ENCODE measurements at regions not wholly inside any gene's neighbourhood (a gene's known extent, or its start where the extent isn't known, plus 50 kb on each side); places are given as distances from the start of the nearest gene placed in this dataset.

GRCh38 chr5:124960266-124960665 is 213.8 kb upstream of the ZNF608 start:
- in situ Hi-C loops (cut with HindIII; ENCODE audit: low pct_unique_long_range_greater_than_20kb, low sequenced_read_pairs) (no loop called here), intact Hi-C loops (cut with micrococcal nuclease; ENCODE audit: unreplicated experiment) (no loop called here)
- Histone ChIP-seq H3K36me3 (ENCODE audit: control insufficient read depth, insufficient read depth, low read length) (no peaks in the 10 kb centered on the region), H3K4me1 (ENCODE audit: control insufficient read depth, insufficient read depth, low read length) (no peaks in the 10 kb centered on the region), H3K27me3 (ENCODE audit: control insufficient read depth, insufficient read depth, low read length) (no peaks in the 10 kb centered on the region), H3K4me3 (ENCODE audit: low read depth in 2 of 2, low read length in 2 of 2) (no peak overlapping the region), H3K27ac (ENCODE audit: low read length) (no peak overlapping the region), H3K9me3 (ENCODE audit: control insufficient read depth, insufficient read depth, low read depth, low read length) (no peaks in the 10 kb centered on the region)
- BruUV-seq (replicated peaks), result no TSS peak
- ATAC-seq, result no peak
- CTCF ChIA-PET, result no interaction called here
- no peak for DNase-seq (ENCODE audit: low read depth, low spot score)
- POLR2A ChIA-PET, result no interaction called here
- TF ChIP-seq POLR2AphosphoS5 (IDR thresholded peaks at IDR 0.05; ENCODE audit: low read depth, low read length) (no peak), CTCF (IDR thresholded peaks at IDR 0.05) (no peak), SIN3A (IDR thresholded peaks at IDR 0.05; ENCODE audit: borderline replicate concordance, insufficient read depth, low read depth, low read length) (no peak), TCF7L2 (IDR thresholded peaks at IDR 0.05; ENCODE audit: low read depth, low read length) (no peak), REST (IDR thresholded peaks at IDR 0.05; ENCODE audit: insufficient read depth in 1 of 2, low read depth in 2 of 2, low read length in 1 of 2) (no peak)

- H3K9me3 ChIP-seq (ENCODE audit: control insufficient read depth, insufficient read depth, low read depth, low read length), result no peaks in the 10 kb centered on the region
- peak overlapping the region; percentile 41; the same call in 1 of the 2 replicates for H3K27ac ChIP-seq (ENCODE audit: low read length)
- no peak for ATAC-seq
- no peaks in the 10 kb centered on the region for H3K36me3 ChIP-seq (ENCODE audit: control insufficient read depth, insufficient read depth, low read length)
- BruUV-seq (replicated peaks), result no TSS peak
- no peaks in the 10 kb centered on the region for H3K4me1 ChIP-seq (ENCODE audit: control insufficient read depth, insufficient read depth, low read length)
- ChIA-PET POLR2A (no interaction called here), CTCF (no interaction called here)
- H3K27me3 ChIP-seq (ENCODE audit: control insufficient read depth, insufficient read depth, low read length), result no peaks in the 10 kb centered on the region
- in situ Hi-C loops (cut with HindIII; ENCODE audit: low pct_unique_long_range_greater_than_20kb, low sequenced_read_pairs) (no loop called here), intact Hi-C loops (cut with micrococcal nuclease; ENCODE audit: unreplicated experiment) (no loop called here)
- no peak for TF ChIP-seq POLR2AphosphoS5 (IDR thresholded peaks at IDR 0.05; ENCODE audit: low read depth, low read length)
- no peak for TF ChIP-seq CTCF (IDR thresholded peaks at IDR 0.05)
- no peak for TF ChIP-seq SIN3A (IDR thresholded peaks at IDR 0.05; ENCODE audit: borderline replicate concordance, insufficient read depth, low read depth, low read length)
- TF ChIP-seq REST (IDR thresholded peaks at IDR 0.05; ENCODE audit: insufficient read depth in 1 of 2, low read depth in 2 of 2, low read length in 1 of 2), result no peak
- TF ChIP-seq TCF7L2 (IDR thresholded peaks at IDR 0.05; ENCODE audit: low read depth, low read length), result no peak
- DNase-seq (ENCODE audit: low read depth, low spot score), result no peak
- no peak overlapping the region for H3K4me3 ChIP-seq (ENCODE audit: low read depth in 2 of 2, low read length in 2 of 2)
These were observed 215.1 kb upstream of the ZNF608 start for GRCh38 chr5:124961521-124961920.
